ENCODE measurements at regions not wholly inside any gene's neighbourhood (a gene's known extent, or its start where the extent isn't known, plus 50 kb on each side); places are given as distances from the start of the nearest gene placed in this dataset.

DNA sequence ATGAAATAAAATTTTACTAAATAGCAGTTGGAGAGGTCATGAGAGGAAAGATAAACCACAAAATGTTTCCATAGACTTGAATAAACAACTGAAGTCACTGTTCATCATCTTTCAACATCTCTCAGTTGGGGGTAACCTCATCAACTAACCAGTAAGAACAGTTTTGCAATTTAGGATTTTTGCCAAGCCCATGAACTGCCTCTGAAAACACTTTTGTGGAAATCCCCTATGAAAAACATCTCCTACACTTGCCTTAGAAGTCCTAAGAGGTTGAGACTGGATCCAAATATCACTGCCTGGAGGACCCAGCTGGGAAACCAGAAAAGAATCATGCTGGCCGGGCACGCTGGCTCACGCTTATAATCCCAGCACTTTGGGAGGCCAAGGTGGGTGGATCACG is 273.1 kb downstream of the C12orf50 start:
- Histone ChIP-seq H3K9me2 (ENCODE audit: insufficient read depth, low read length) (no peaks in the 10 kb centered on the region), H3K27ac (ENCODE audit: low read length) (no peak overlapping the region), H3K9ac (ENCODE audit: low read length) (no peak overlapping the region), H3K27me3 (ENCODE audit: insufficient read depth, low read depth, low read length) (no peaks in the 10 kb centered on the region), H3K79me2 (replicated peaks; ENCODE audit: insufficient read depth, low read length) (no peaks in the 10 kb centered on the region), H3K9me3 (ENCODE audit: low read length) (no peaks in the 10 kb centered on the region), H2AFZ (ENCODE audit: low read depth, low read length) (no peak overlapping the region), H3K4me3 (ENCODE audit: low read length) (no peak overlapping the region), H3K36me3 (ENCODE audit: insufficient read depth, low read length) (no peaks in the 10 kb centered on the region), H3F3A (ENCODE audit: insufficient read depth, low read length, poor library complexity, severe bottlenecking) (no peaks in the 10 kb centered on the region), H4K20me1 (ENCODE audit: insufficient read depth) (no peaks in the 10 kb centered on the region), H3K4me2 (ENCODE audit: low read length) (no peak overlapping the region)
- TF ChIP-seq MXI1 (conservative IDR thresholded peaks at IDR 0.05; ENCODE audit: poor library complexity, severe bottlenecking) = no peak
- TF ChIP-seq SMC3 (conservative IDR thresholded peaks at IDR 0.05; ENCODE audit: poor library complexity) = no peak
- TF ChIP-seq CTCF (IDR thresholded peaks at IDR 0.05; ENCODE audit: poor library complexity, severe bottlenecking) = no peak
- TF ChIP-seq, protein P1, sequence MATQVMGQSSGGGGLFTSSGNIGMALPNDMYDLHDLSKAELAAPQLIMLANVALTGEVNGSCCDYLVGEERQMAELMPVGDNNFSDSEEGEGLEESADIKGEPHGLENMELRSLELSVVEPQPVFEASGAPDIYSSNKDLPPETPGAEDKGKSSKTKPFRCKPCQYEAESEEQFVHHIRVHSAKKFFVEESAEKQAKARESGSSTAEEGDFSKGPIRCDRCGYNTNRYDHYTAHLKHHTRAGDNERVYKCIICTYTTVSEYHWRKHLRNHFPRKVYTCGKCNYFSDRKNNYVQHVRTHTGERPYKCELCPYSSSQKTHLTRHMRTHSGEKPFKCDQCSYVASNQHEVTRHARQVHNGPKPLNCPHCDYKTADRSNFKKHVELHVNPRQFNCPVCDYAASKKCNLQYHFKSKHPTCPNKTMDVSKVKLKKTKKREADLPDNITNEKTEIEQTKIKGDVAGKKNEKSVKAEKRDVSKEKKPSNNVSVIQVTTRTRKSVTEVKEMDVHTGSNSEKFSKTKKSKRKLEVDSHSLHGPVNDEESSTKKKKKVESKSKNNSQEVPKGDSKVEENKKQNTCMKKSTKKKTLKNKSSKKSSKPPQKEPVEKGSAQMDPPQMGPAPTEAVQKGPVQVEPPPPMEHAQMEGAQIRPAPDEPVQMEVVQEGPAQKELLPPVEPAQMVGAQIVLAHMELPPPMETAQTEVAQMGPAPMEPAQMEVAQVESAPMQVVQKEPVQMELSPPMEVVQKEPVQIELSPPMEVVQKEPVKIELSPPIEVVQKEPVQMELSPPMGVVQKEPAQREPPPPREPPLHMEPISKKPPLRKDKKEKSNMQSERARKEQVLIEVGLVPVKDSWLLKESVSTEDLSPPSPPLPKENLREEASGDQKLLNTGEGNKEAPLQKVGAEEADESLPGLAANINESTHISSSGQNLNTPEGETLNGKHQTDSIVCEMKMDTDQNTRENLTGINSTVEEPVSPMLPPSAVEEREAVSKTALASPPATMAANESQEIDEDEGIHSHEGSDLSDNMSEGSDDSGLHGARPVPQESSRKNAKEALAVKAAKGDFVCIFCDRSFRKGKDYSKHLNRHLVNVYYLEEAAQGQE (IDR thresholded peaks at IDR 0.05; ENCODE audit: borderline replicate concordance) = no peak
- TF ChIP-seq RAD21 (conservative IDR thresholded peaks at IDR 0.05) = no peak
- no peak for TF ChIP-seq TAF1 (IDR thresholded peaks at IDR 0.05; ENCODE audit: low read depth)
- no peak for TF ChIP-seq POLR2AphosphoS5 (IDR thresholded peaks at IDR 0.05)
- TF ChIP-seq EZH2 (IDR thresholded peaks at IDR 0.05; ENCODE audit: borderline replicate concordance, insufficient read depth, low read length, poor library complexity, severe bottlenecking) = no peak
- no peak for TF ChIP-seq EP300 (conservative IDR thresholded peaks at IDR 0.05; ENCODE audit: poor library complexity, severe bottlenecking)

DNA sequence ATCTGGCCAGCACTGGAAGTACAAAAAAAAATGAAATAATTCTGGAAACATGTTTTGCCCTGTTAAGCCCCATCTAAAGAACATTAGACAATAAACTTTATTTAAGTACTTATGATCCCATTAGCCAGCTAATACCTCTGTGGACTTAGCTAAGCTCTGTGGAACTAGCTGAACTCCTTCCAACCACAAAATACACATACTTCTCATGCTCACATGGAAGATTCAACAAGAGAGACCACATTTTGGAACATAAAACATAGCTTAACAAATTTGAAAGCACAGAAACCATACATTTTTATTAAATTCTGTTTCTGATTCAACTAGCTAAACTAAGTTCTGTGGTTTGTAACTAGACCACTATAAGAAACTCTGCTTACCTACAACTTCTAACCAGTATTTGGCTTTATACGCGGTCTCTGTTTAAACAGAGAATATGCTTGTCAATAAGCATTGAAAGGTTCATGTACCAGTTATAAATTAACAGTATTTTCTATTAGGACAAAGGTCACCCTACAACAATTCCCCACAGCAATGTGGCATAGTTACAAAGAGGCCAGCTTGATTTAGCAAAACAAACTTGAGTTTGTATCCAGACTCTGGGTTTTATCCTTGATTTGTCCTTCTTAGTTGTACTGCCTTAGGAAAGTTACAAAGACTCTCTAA is 300.1 kb downstream of the C12orf50 start:
- no peaks in the 10 kb centered on the region for H3K9me3 ChIP-seq (ENCODE audit: low read length)
- no peak for TF ChIP-seq EP300 (conservative IDR thresholded peaks at IDR 0.05; ENCODE audit: poor library complexity, severe bottlenecking)
- no peak for TF ChIP-seq MXI1 (conservative IDR thresholded peaks at IDR 0.05; ENCODE audit: poor library complexity, severe bottlenecking)
- TF ChIP-seq CTCF (IDR thresholded peaks at IDR 0.05; ENCODE audit: poor library complexity, severe bottlenecking) = no peak
- no peak for TF ChIP-seq EZH2 (IDR thresholded peaks at IDR 0.05; ENCODE audit: borderline replicate concordance, insufficient read depth, low read length, poor library complexity, severe bottlenecking)
- TF ChIP-seq SMC3 (conservative IDR thresholded peaks at IDR 0.05; ENCODE audit: poor library complexity) = no peak
- TF ChIP-seq TAF1 (IDR thresholded peaks at IDR 0.05; ENCODE audit: low read depth) = no peak
- TF ChIP-seq, protein P1 (IDR thresholded peaks at IDR 0.05; ENCODE audit: borderline replicate concordance) = no peak
- TF ChIP-seq RAD21 (conservative IDR thresholded peaks at IDR 0.05) = no peak
- TF ChIP-seq POLR2AphosphoS5 (IDR thresholded peaks at IDR 0.05) = no peak
- no peaks in the 10 kb centered on the region for H3K9me2 ChIP-seq (ENCODE audit: insufficient read depth, low read length)
- H3K27me3 ChIP-seq (ENCODE audit: insufficient read depth, low read depth, low read length) = no peaks in the 10 kb centered on the region
- no peak overlapping the region for H3K4me2 ChIP-seq (ENCODE audit: low read length)
- H3K27ac ChIP-seq (ENCODE audit: low read length) = no peak overlapping the region
- H3K36me3 ChIP-seq (ENCODE audit: insufficient read depth, low read length) = no peaks in the 10 kb centered on the region
- H3K79me2 ChIP-seq (replicated peaks; ENCODE audit: insufficient read depth, low read length) = no peaks in the 10 kb centered on the region
- H3K9ac ChIP-seq (ENCODE audit: low read length) = no peak overlapping the region
- H4K20me1 ChIP-seq (ENCODE audit: insufficient read depth) = no peaks in the 10 kb centered on the region
- no peak overlapping the region for H3K4me3 ChIP-seq (ENCODE audit: low read length)
- no peaks in the 10 kb centered on the region for H3F3A ChIP-seq (ENCODE audit: insufficient read depth, low read length, poor library complexity, severe bottlenecking)
- no peak overlapping the region for H2AFZ ChIP-seq (ENCODE audit: low read depth, low read length)

All from neural cell (in vitro differentiated cells).